Smooth muscle cell of the brain vasculature (primary cell): ENCODE measurements at regions not wholly inside any gene's neighbourhood (a gene's known extent, or its start where the extent isn't known, plus 50 kb on each side); places are given as distances from the start of the nearest gene placed in this dataset.
A peak's percentile ranks its signal among the peaks of the same experiment; 100 is the strongest.

Source experiments
- DNase-seq: peaks from one replicate; pipeline ENCODE4 v3.0.0-alpha.2; 2012; ENCODE audit warnings: low read depth, low spot score

GRCh38 chr1:212557739-212558692 is 50.5 kb upstream of the ATF3 start:
- DNase-seq: no peak

DNA sequence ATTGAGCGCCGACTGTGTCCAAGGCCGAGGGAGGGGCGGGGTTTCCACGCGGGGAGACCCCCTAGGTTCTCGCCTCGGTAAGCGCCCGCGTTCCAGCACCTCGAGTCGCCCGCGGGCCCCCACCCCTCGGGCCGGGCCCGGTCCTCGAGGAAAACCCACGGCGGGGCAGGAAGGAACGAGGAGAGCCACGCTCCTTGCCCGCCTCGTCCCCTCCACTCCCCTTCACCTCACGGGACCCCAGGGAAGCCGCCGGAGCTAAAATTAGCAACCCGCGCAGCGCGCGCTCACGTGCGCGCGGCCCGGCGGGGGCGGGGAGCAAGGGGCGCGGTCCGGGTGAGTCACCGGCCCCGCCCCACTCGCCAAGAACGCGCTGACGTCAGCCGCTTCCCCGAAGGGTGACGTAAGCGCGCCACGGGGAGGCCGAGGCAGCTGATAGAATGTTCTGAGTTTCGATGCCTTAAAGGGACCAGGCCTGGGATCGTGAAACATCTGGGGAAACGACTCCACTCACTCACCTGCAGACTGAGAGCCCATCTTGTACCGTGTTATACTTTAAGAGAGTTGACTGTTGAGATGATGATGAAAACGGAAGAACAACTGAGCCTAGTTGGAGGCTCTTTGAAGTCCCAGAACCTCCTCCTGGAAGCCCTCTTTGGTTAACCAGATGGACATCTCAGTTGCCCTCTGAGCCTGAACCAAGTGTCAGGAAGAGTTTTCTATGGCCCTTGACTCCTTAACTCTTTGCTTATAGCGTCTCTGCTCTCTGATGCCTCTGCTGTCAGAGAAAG is 49.7 kb upstream of the ATF3 start:
- DNase-seq: peak; percentile 91
